ENCODE measurements at regions not wholly inside any gene's neighbourhood (a gene's known extent, or its start where the extent isn't known, plus 50 kb on each side); places are given as distances from the start of the nearest gene placed in this dataset.

- no peak overlapping the region for H3K27ac ChIP-seq
- no peak for TF ChIP-seq ZFX (IDR thresholded peaks at IDR 0.05; ENCODE audit: borderline replicate concordance)
- TF ChIP-seq, protein P1, sequence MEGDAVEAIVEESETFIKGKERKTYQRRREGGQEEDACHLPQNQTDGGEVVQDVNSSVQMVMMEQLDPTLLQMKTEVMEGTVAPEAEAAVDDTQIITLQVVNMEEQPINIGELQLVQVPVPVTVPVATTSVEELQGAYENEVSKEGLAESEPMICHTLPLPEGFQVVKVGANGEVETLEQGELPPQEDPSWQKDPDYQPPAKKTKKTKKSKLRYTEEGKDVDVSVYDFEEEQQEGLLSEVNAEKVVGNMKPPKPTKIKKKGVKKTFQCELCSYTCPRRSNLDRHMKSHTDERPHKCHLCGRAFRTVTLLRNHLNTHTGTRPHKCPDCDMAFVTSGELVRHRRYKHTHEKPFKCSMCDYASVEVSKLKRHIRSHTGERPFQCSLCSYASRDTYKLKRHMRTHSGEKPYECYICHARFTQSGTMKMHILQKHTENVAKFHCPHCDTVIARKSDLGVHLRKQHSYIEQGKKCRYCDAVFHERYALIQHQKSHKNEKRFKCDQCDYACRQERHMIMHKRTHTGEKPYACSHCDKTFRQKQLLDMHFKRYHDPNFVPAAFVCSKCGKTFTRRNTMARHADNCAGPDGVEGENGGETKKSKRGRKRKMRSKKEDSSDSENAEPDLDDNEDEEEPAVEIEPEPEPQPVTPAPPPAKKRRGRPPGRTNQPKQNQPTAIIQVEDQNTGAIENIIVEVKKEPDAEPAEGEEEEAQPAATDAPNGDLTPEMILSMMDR (IDR thresholded peaks at IDR 0.05) = no peak
Measured at GRCh38 chr6:85920782-85921181, 278.1 kb upstream of the SYNCRIP start.

GRCh38 chr6:85917522-85917921 lies 274.8 kb upstream of the SYNCRIP start:
- TF ChIP-seq, protein P1 (IDR thresholded peaks at IDR 0.05) = no peak
- TF ChIP-seq ZFX (IDR thresholded peaks at IDR 0.05; ENCODE audit: borderline replicate concordance) = no peak
- no peak overlapping the region for H3K27ac ChIP-seq

- H3K27ac ChIP-seq = no peak overlapping the region
Measured at GRCh38 chr6:85913001-85913400, 270.3 kb upstream of the SYNCRIP start.

GRCh38 chr6:85912582-85912981 lies 269.9 kb upstream of the SYNCRIP start:
- no peak overlapping the region for H3K27ac ChIP-seq
- no peak for TF ChIP-seq ZFX (IDR thresholded peaks at IDR 0.05; ENCODE audit: borderline replicate concordance)
- TF ChIP-seq, protein P1 (IDR thresholded peaks at IDR 0.05) = no peak

More at GRCh38 chr6:85913001-85913400, 270.3 kb upstream of the SYNCRIP start:
- TF ChIP-seq ZFX (IDR thresholded peaks at IDR 0.05; ENCODE audit: borderline replicate concordance) = no peak
- TF ChIP-seq, protein P1 (IDR thresholded peaks at IDR 0.05) = no peak

GRCh38 chr6:85911067-85911466 lies 268.4 kb upstream of the SYNCRIP start:
- TF ChIP-seq ZFX (IDR thresholded peaks at IDR 0.05; ENCODE audit: borderline replicate concordance) = no peak
- TF ChIP-seq, protein P1 (IDR thresholded peaks at IDR 0.05) = no peak
- no peak overlapping the region for H3K27ac ChIP-seq

- H3K27ac ChIP-seq = 0 out of 2 replicates have a peak overlapping the region, but pooled peaks have one; percentile 10
Measured at GRCh38 chr6:85908120-85908519, 265.4 kb upstream of the SYNCRIP start.

GRCh38 chr6:85892346-85892745 lies 249.7 kb upstream of the SYNCRIP start:
- H3K27ac ChIP-seq = no peak overlapping the region
- no peak for TF ChIP-seq ZFX (IDR thresholded peaks at IDR 0.05; ENCODE audit: borderline replicate concordance)
- TF ChIP-seq, protein P1 (IDR thresholded peaks at IDR 0.05) = no peak

GRCh38 chr6:85887461-85887860 lies 244.8 kb upstream of the SYNCRIP start:
- no peak for TF ChIP-seq ZFX (IDR thresholded peaks at IDR 0.05; ENCODE audit: borderline replicate concordance)
- TF ChIP-seq, protein P1 (IDR thresholded peaks at IDR 0.05) = no peak
- no peak overlapping the region for H3K27ac ChIP-seq

Measured in 22Rv1 (cell line).